ENCODE measurements at regions not wholly inside any gene's neighbourhood (a gene's known extent, or its start where the extent isn't known, plus 50 kb on each side); places are given as distances from the start of the nearest gene placed in this dataset.

GRCh38 chr13:111893607-111894443 lies 173.1 kb upstream of the SOX1 start:
- DNase-seq (ENCODE audit: low spot score), result no peak
- Mint-ChIP-seq H3K27me3 (ENCODE audit: low read depth) (peaks cover 3% of the 10 kb centered on the region), H3K36me3 (ENCODE audit: low read depth) (no peaks in the 10 kb centered on the region), H3K4me3 (ENCODE audit: unreplicated experiment) (peak overlapping the region; percentile 84), H3K27ac (ENCODE audit: unreplicated experiment) (peak overlapping the region; percentile 95), H3K4me1 (ENCODE audit: low read depth) (peaks cover 22% of the 10 kb centered on the region), H3K9me3 (ENCODE audit: low read depth) (peaks cover 13% of the 10 kb centered on the region)
- no peak for TF ChIP-seq CTCF (IDR thresholded peaks at IDR 0.05)

GRCh38 chr13:111895896-111896821 lies 170.8 kb upstream of the SOX1 start:
- H3K36me3 Mint-ChIP-seq (ENCODE audit: low read depth), result no peaks in the 10 kb centered on the region
- no peak overlapping the region for H3K27ac Mint-ChIP-seq (ENCODE audit: unreplicated experiment)
- no peak for DNase-seq (ENCODE audit: low spot score)
- peaks cover 27% of the 10 kb centered on the region for H3K4me1 Mint-ChIP-seq (ENCODE audit: low read depth)
- TF ChIP-seq CTCF (IDR thresholded peaks at IDR 0.05), result no peak
- H3K4me3 Mint-ChIP-seq (ENCODE audit: unreplicated experiment), result no peak overlapping the region
- H3K27me3 Mint-ChIP-seq (ENCODE audit: low read depth), result peaks cover 3% of the 10 kb centered on the region
- peaks cover 4% of the 10 kb centered on the region for H3K9me3 Mint-ChIP-seq (ENCODE audit: low read depth)

- peaks cover 27% of the 10 kb centered on the region for H3K4me1 Mint-ChIP-seq (ENCODE audit: low read depth)
- no peak for DNase-seq (ENCODE audit: low spot score)
- no peaks in the 10 kb centered on the region for H3K36me3 Mint-ChIP-seq (ENCODE audit: low read depth)
- no peak for TF ChIP-seq CTCF (IDR thresholded peaks at IDR 0.05)
- peaks cover 3% of the 10 kb centered on the region for H3K27me3 Mint-ChIP-seq (ENCODE audit: low read depth)
- no peak overlapping the region for H3K27ac Mint-ChIP-seq (ENCODE audit: unreplicated experiment)
- no peaks in the 10 kb centered on the region for H3K9me3 Mint-ChIP-seq (ENCODE audit: low read depth)
- H3K4me3 Mint-ChIP-seq (ENCODE audit: unreplicated experiment), result no peak overlapping the region
Measured at GRCh38 chr13:111897178-111897845, 169.6 kb upstream of the SOX1 start.

- Mint-ChIP-seq H3K4me3 (ENCODE audit: unreplicated experiment) (no peak overlapping the region), H3K36me3 (ENCODE audit: low read depth) (no peaks in the 10 kb centered on the region), H3K27me3 (ENCODE audit: low read depth) (no peaks in the 10 kb centered on the region), H3K9me3 (ENCODE audit: low read depth) (peaks cover 2% of the 10 kb centered on the region), H3K27ac (ENCODE audit: unreplicated experiment) (no peak overlapping the region), H3K4me1 (ENCODE audit: low read depth) (peaks cover 22% of the 10 kb centered on the region)
- no peak for DNase-seq (ENCODE audit: low spot score)
- no peak for TF ChIP-seq CTCF (IDR thresholded peaks at IDR 0.05)
Measured at GRCh38 chr13:111897846-111898215, 169.1 kb upstream of the SOX1 start.
